ENCODE measurements at regions not wholly inside any gene's neighbourhood (a gene's known extent, or its start where the extent isn't known, plus 50 kb on each side); places are given as distances from the start of the nearest gene placed in this dataset.

DNA sequence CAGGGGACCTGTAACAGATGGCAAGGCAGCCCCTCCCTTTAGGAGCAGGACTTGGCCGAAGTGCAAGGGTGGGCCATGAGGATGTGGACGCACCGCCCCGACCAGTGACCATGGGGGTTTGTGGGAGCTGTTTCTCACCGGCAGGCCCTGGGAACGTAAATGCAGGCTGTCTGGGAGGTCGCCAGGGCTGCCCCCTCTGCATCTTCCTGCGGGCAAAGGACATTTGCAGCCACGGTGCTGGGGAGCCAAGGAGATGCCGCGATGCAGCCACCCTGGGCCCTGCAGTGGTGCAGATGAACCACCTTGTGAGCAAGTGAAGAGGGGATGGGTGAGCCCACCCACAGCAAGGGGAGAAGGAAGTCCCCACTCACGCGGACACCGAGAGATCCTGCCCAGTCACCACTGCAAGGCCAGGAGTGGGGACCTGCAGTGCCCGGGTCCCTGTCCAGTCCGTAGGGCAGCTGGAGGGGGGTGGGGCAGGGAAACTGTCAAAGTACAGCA is 121.1 kb downstream of the SIK1 start:
- DNase-seq (ENCODE audit: low read depth in 1 of 2, low spot score in 1 of 2): no peak
- TF ChIP-seq GABPA (IDR thresholded peaks at IDR 0.05; ENCODE audit: low read depth): no peak
- TF ChIP-seq SPI1 (IDR thresholded peaks at IDR 0.05; ENCODE audit: borderline replicate concordance, low read depth): no peak
- TF ChIP-seq, protein P1, sequence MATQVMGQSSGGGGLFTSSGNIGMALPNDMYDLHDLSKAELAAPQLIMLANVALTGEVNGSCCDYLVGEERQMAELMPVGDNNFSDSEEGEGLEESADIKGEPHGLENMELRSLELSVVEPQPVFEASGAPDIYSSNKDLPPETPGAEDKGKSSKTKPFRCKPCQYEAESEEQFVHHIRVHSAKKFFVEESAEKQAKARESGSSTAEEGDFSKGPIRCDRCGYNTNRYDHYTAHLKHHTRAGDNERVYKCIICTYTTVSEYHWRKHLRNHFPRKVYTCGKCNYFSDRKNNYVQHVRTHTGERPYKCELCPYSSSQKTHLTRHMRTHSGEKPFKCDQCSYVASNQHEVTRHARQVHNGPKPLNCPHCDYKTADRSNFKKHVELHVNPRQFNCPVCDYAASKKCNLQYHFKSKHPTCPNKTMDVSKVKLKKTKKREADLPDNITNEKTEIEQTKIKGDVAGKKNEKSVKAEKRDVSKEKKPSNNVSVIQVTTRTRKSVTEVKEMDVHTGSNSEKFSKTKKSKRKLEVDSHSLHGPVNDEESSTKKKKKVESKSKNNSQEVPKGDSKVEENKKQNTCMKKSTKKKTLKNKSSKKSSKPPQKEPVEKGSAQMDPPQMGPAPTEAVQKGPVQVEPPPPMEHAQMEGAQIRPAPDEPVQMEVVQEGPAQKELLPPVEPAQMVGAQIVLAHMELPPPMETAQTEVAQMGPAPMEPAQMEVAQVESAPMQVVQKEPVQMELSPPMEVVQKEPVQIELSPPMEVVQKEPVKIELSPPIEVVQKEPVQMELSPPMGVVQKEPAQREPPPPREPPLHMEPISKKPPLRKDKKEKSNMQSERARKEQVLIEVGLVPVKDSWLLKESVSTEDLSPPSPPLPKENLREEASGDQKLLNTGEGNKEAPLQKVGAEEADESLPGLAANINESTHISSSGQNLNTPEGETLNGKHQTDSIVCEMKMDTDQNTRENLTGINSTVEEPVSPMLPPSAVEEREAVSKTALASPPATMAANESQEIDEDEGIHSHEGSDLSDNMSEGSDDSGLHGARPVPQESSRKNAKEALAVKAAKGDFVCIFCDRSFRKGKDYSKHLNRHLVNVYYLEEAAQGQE (IDR thresholded peaks at IDR 0.05; ENCODE audit: insufficient replicate concordance, low read depth): no peak
- no peak for TF ChIP-seq CTCF (IDR thresholded peaks at IDR 0.05; ENCODE audit: insufficient read depth, low read length)
- no peak for TF ChIP-seq POLR2AphosphoS5 (IDR thresholded peaks at IDR 0.05; ENCODE audit: low read depth)
- Histone ChIP-seq H3K27ac (replicated peaks) (no peak overlapping the region), H3K27me3 (ENCODE audit: insufficient read depth, poor library complexity, severe bottlenecking) (peaks cover 2% of the 10 kb centered on the region), H3K4me3 (replicated peaks; ENCODE audit: insufficient read depth, low read length) (no peak overlapping the region)

DNA sequence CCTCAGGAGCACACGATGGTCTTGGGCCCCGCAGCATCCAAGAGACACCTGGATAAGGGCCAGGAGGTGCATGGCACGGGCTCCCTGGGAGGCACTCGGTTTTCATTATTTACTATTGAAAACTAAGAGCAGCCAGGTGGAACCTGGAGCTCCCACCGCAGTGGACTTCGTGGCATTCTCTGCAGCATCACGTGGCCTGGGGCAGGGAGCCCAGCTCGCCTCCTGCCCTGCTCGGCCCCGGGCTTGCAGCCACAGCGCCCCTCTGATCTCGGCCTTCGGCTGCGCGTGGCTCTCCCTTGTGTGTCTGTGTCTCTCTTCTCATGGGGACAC is 121.6 kb downstream of the SIK1 start:
- peaks cover 2% of the 10 kb centered on the region for H3K27me3 ChIP-seq (ENCODE audit: insufficient read depth, poor library complexity, severe bottlenecking)
- H3K27ac ChIP-seq (replicated peaks): no peak overlapping the region
- H3K4me3 ChIP-seq (replicated peaks; ENCODE audit: insufficient read depth, low read length): no peak overlapping the region
- TF ChIP-seq CTCF (IDR thresholded peaks at IDR 0.05; ENCODE audit: insufficient read depth, low read length): no peak
- TF ChIP-seq POLR2AphosphoS5 (IDR thresholded peaks at IDR 0.05; ENCODE audit: low read depth): no peak
- no peak for TF ChIP-seq GABPA (IDR thresholded peaks at IDR 0.05; ENCODE audit: low read depth)
- no peak for TF ChIP-seq SPI1 (IDR thresholded peaks at IDR 0.05; ENCODE audit: borderline replicate concordance, low read depth)
- TF ChIP-seq, protein P1 (IDR thresholded peaks at IDR 0.05; ENCODE audit: insufficient replicate concordance, low read depth): no peak
- no peak for DNase-seq (ENCODE audit: low read depth in 1 of 2, low spot score in 1 of 2)

- no peak overlapping the region for H3K27ac ChIP-seq (replicated peaks)
- no peak for TF ChIP-seq POLR2AphosphoS5 (IDR thresholded peaks at IDR 0.05; ENCODE audit: low read depth)
- TF ChIP-seq SPI1 (IDR thresholded peaks at IDR 0.05; ENCODE audit: borderline replicate concordance, low read depth): no peak
- no peak for TF ChIP-seq GABPA (IDR thresholded peaks at IDR 0.05; ENCODE audit: low read depth)
- TF ChIP-seq CTCF (IDR thresholded peaks at IDR 0.05; ENCODE audit: insufficient read depth, low read length): no peak
- TF ChIP-seq, protein P1 (IDR thresholded peaks at IDR 0.05; ENCODE audit: insufficient replicate concordance, low read depth): no peak
- H3K4me3 ChIP-seq (replicated peaks; ENCODE audit: insufficient read depth, low read length): no peak overlapping the region
- DNase-seq (ENCODE audit: low read depth in 1 of 2, low spot score in 1 of 2): no peak
- H3K27me3 ChIP-seq (ENCODE audit: insufficient read depth, poor library complexity, severe bottlenecking): peaks cover 2% of the 10 kb centered on the region
Measured at GRCh38 chr21:43304621-43305335, 122.2 kb downstream of the SIK1 start.
